Neuronal stem cell (in vitro differentiated cells): ENCODE measurements at regions not wholly inside any gene's neighbourhood (a gene's known extent, or its start where the extent isn't known, plus 50 kb on each side); places are given as distances from the start of the nearest gene placed in this dataset.

Experiments used
- DNase-seq: peaks from one replicate; pipeline ENCODE4 v3.0.0-alpha.2; 2013; ENCODE audit warnings: low spot score
- H2AFZ ChIP-seq: one replicate; pipeline ENCODE4 v1.6.1; 2013; ENCODE audit warnings: mild to moderate bottlenecking, low read length, inconsistent platforms
- H2AK5ac ChIP-seq: 2 replicates; pipeline ENCODE4 v1.6.1; 2013; ENCODE audit warnings: low read depth, mild to moderate bottlenecking, inconsistent platforms, low read length, moderate library complexity, mixed read lengths
- H2BK120ac ChIP-seq: 2 replicates; pipeline ENCODE4 v1.6.1; 2013; ENCODE audit warnings: low read depth, mild to moderate bottlenecking, inconsistent platforms, low read length, moderate library complexity, mixed read lengths
- H2BK12ac ChIP-seq: one replicate; pipeline ENCODE4 v1.6.1; 2013; ENCODE audit warnings: low read length, inconsistent platforms
- H2BK15ac ChIP-seq: 2 replicates; pipeline ENCODE4 v1.6.1; 2013; ENCODE audit warnings: mild to moderate bottlenecking, low read length, inconsistent platforms, mixed read lengths
- H2BK5ac ChIP-seq: one replicate; pipeline ENCODE4 v1.6.1; 2013; ENCODE audit warnings: inconsistent platforms, mild to moderate bottlenecking, low read length, moderate library complexity
- H3K14ac ChIP-seq: one replicate; pipeline ENCODE4 v1.6.1; 2013; ENCODE audit warnings: low read length, inconsistent platforms
- H3K18ac ChIP-seq: 2 replicates; pipeline ENCODE4 v1.6.1; 2013; ENCODE audit warnings: low read length, inconsistent platforms
- H3K23ac ChIP-seq: 2 replicates; pipeline ENCODE4 v1.6.1; 2013; ENCODE audit warnings: low read depth, mild to moderate bottlenecking, mixed read lengths, low read length, inconsistent platforms; ENCODE audit not compliant: poor library complexity
- H3K27ac ChIP-seq: replicated peaks from 3 replicates; pipeline ENCODE4 v1.5.1; 2013; ENCODE audit warnings: low read length, inconsistent platforms
- H3K27me3 ChIP-seq, 3 experiments: 2 replicates each; pipeline ENCODE4 v1.6.1; 2013; ENCODE audit warnings: low read length in 3 of 3, mild to moderate bottlenecking in 2 of 3, inconsistent platforms in 1 of 3, low read depth in 1 of 3, mixed read lengths in 1 of 3, moderate library complexity in 1 of 3; ENCODE audit not compliant: control insufficient read depth in 3 of 3, insufficient read depth in 3 of 3
- H3K36me3 ChIP-seq, 2 donors: replicated peaks in 1 of 2; 2 replicates each; pipeline ENCODE4 v1.6.1; 2013; ENCODE audit warnings: low read length in 2 of 2; ENCODE audit not compliant: control insufficient read depth in 2 of 2, insufficient read depth in 2 of 2
- H3K4ac ChIP-seq: 2 replicates; pipeline ENCODE4 v1.6.1; 2013; ENCODE audit warnings: inconsistent platforms, mild to moderate bottlenecking, low read length, moderate library complexity
- H3K4me1 ChIP-seq, 2 donors: 1 replicate in 1 of 2; 2 replicates in 1 of 2; pipeline ENCODE4 v1.6.1; 2013; ENCODE audit warnings: low read length in 2 of 2, low read depth in 1 of 2; ENCODE audit not compliant: control insufficient read depth in 2 of 2, insufficient read depth in 1 of 2
- H3K4me2 ChIP-seq: one replicate; pipeline ENCODE4 v1.6.1; 2013; ENCODE audit warnings: mild to moderate bottlenecking, low read length, inconsistent platforms; ENCODE audit not compliant: insufficient read depth, poor library complexity, severe bottlenecking
- H3K4me3 ChIP-seq, 2 donors: 2 replicates each; pipeline ENCODE4 v1.5.1; 2013; ENCODE audit warnings: low read length in 2 of 2, mild to moderate bottlenecking in 2 of 2, inconsistent platforms in 1 of 2, moderate library complexity in 1 of 2
- H3K79me1 ChIP-seq: one replicate; pipeline ENCODE4 v1.6.1; 2013; ENCODE audit warnings: low read depth, mild to moderate bottlenecking, inconsistent platforms, low read length, moderate library complexity
- H3K9ac ChIP-seq: one replicate; pipeline ENCODE4 v1.6.1; 2013; ENCODE audit warnings: mild to moderate bottlenecking, low read depth, low read length, inconsistent platforms; ENCODE audit not compliant: poor library complexity
- H3K9me3 ChIP-seq, 2 donors: replicated peaks in 1 of 2; 2 replicates each; pipeline versions ENCODE3 to v1.6.1; 2013; ENCODE audit warnings: low read length in 2 of 2, mild to moderate bottlenecking in 2 of 2, inconsistent platforms in 1 of 2, low read depth in 1 of 2, mixed read lengths in 1 of 2, moderate library complexity in 1 of 2; ENCODE audit not compliant: control insufficient read depth in 2 of 2, insufficient read depth in 1 of 2
- H4K8ac ChIP-seq: one replicate; pipeline ENCODE4 v1.6.1; 2013; ENCODE audit warnings: low read depth, mild to moderate bottlenecking, inconsistent platforms, low read length, moderate library complexity
- H4K91ac ChIP-seq: one replicate; pipeline ENCODE4 v1.6.1; 2013; ENCODE audit warnings: low read length, low read depth, mild to moderate bottlenecking, inconsistent platforms; ENCODE audit not compliant: poor library complexity
- WGBS, 2 donors: extraction: QIAGEN DNeasy Blood & Tissue Kit; methylation state at CpG; one replicate each; pipeline ENCODE4 v1.1.7; 2013; ENCODE audit warnings: missing lambda C conversion rate in 2 of 2, mixed read lengths in 1 of 2; ENCODE audit not compliant: insufficient read length in 2 of 2, insufficient replicate concordance in 1 of 2; ENCODE audit errors: extremely low coverage in 2 of 2; 5-methylcytosine and 5-hydroxymethylcytosine counted together

DNA sequence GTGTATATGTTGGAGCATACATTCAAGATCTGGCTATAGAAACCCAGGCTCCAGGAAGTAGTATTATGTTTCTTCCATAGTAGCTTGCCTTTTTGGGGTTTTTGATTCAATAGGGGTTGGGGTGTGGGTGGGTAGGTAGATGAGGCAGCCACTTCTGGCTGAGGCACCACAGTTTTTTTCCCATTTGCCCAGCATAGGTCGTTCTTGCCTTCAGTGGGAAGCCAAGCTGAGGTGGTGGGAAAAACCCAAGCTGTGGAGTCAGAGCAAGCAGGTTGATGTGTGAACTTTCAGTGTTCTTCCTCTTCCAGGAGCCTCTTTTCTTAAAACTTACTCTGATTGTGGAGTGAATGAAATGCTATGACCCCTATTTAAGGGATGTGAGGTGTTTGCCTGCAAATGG, 67.0 kb upstream of the RPS6KA3 start:
- H3K9ac ChIP-seq = no peak overlapping the region
- WGBS, 2 donors = no CpG with 5 or more reads among the region's 1 CpG
- H2BK120ac ChIP-seq = no peak overlapping the region
- H2AK5ac ChIP-seq = no peak overlapping the region
- no peak overlapping the region for H3K18ac ChIP-seq
- no peak overlapping the region for H2AFZ ChIP-seq
- H3K36me3 ChIP-seq = no peaks in the 10 kb centered on the region
- H4K8ac ChIP-seq = no peak overlapping the region
- no peak overlapping the region for H2BK12ac ChIP-seq
- peaks cover 0 to 7% (median 0%) of the 10 kb centered on the region in 3 experiments for H3K27me3 ChIP-seq
- H4K91ac ChIP-seq = no peak overlapping the region
- H3K4me2 ChIP-seq = no peak overlapping the region
- no peak overlapping the region for H2BK15ac ChIP-seq
- no peak overlapping the region for H3K23ac ChIP-seq
- H3K14ac ChIP-seq = no peak overlapping the region
- H3K9me3 ChIP-seq = no peaks in the 10 kb centered on the region
- H3K4me1 ChIP-seq = no peaks in the 10 kb centered on the region
- no peak overlapping the region for H3K4ac ChIP-seq
- no peak overlapping the region for H3K4me3 ChIP-seq
- no peak overlapping the region for H2BK5ac ChIP-seq
- H3K79me1 ChIP-seq = no peaks in the 10 kb centered on the region
- no peak for DNase-seq
- H3K27ac ChIP-seq = no peak overlapping the region

- Histone ChIP-seq H3K4ac (no peak overlapping the region), H3K23ac (no peak overlapping the region), H3K18ac (no peak overlapping the region), H3K36me3 (no peaks in the 10 kb centered on the region), H3K9me3 (no peaks in the 10 kb centered on the region), H2BK120ac (no peak overlapping the region), H3K27ac (no peak overlapping the region), H2AFZ (no peak overlapping the region), H3K9ac (no peak overlapping the region), H2BK12ac (no peak overlapping the region), H3K4me1 (no peaks in the 10 kb centered on the region), H4K8ac (no peak overlapping the region), H2BK15ac (no peak overlapping the region), H4K91ac (no peak overlapping the region), H3K4me3 (no peak overlapping the region), H3K27me3 (peaks cover 0 to 7% (median 0%) of the 10 kb centered on the region in 3 experiments), H3K79me1 (no peaks in the 10 kb centered on the region), H2AK5ac (no peak overlapping the region), H3K4me2 (no peak overlapping the region), H2BK5ac (no peak overlapping the region), H3K14ac (no peak overlapping the region)
- no CpG with 5 or more reads among the region's 2 CpGs for WGBS, 2 donors
- no peak for DNase-seq
Observed at GRCh38 chrX:20330545-20330944, 63.8 kb upstream of the RPS6KA3 start.

DNA sequence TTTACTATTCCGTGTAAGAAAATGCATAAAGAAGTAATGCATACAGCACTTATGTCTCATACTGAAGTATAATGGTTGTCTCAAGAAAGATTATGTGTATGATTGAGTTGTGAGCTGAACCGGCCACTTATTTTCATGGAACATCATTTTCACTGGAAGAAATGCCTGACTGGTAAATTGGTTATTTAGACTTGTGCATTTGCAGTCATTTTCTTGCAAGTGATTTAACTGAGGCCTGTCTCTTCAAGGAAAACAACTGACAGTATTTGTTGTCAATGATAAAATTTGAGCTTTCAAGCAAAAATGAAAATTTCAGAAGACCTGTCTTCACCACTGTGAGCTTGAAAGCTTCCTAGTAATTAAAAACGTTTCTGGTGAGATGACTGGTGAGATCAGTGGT, 62.7 kb upstream of the RPS6KA3 start:
- no peak overlapping the region for H3K23ac ChIP-seq
- no peak for DNase-seq
- H3K9ac ChIP-seq = no peak overlapping the region

DNA sequence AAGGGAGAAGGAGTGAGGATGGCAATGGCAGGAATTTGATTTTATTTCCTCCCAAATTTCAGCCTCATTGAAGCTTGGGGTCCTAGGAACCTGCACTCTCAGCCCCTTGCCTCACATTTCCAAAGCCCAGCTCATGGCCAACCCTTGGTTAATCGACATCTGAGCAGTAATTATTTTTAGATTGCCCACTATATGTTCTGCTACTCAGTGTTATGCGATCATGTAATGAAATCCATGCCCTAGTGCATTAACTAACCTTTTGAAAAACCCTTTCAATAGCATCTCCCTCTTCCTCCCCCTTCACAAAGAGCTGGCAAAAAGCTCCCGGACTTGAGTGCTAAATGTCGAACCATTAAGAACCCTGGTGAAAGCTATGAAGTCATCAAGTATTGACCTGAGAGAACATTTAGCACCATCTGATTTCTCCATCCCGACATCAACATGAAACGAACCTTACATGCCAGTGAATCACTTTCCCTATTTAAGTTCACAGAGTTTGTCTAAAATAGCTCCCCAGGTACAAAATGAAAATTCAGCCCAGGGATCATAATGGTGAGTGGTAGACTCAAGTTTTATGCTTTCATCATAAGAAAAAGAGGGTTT, 59.2 kb upstream of the RPS6KA3 start:
- WGBS, 2 donors = no CpG with 5 or more reads among the region's 6 CpGs
- Histone ChIP-seq H4K8ac (no peak overlapping the region), H3K4ac (no peak overlapping the region), H4K91ac (no peak overlapping the region), H3K18ac (no peak overlapping the region), H3K14ac (no peak overlapping the region), H3K4me3 (no peak overlapping the region), H2BK12ac (no peak overlapping the region), H3K9ac (no peak overlapping the region), H3K4me2 (no peak overlapping the region), H3K36me3 (no peaks in the 10 kb centered on the region), H2AK5ac (no peak overlapping the region), H2BK120ac (no peak overlapping the region), H3K79me1 (no peaks in the 10 kb centered on the region), H3K9me3 (no peaks in the 10 kb centered on the region), H2BK15ac (no peak overlapping the region), H3K27ac (no peak overlapping the region), H2AFZ (no peak overlapping the region), H3K27me3 (peaks cover 0 to 8% (median 0%) of the 10 kb centered on the region in 3 experiments), H2BK5ac (no peak overlapping the region), H3K4me1 (no peaks in the 10 kb centered on the region), H3K23ac (no peak overlapping the region)
- DNase-seq = no peak

More for the DNA sequence above, 62.7 kb upstream of the RPS6KA3 start:
- Histone ChIP-seq H3K9me3 (no peaks in the 10 kb centered on the region), H3K18ac (no peak overlapping the region), H3K4ac (no peak overlapping the region), H2BK15ac (no peak overlapping the region), H2AK5ac (no peak overlapping the region), H2BK120ac (no peak overlapping the region), H3K4me3 (no peak overlapping the region), H4K8ac (no peak overlapping the region), H3K79me1 (no peaks in the 10 kb centered on the region), H4K91ac (no peak overlapping the region), H2BK12ac (no peak overlapping the region), H2BK5ac (no peak overlapping the region), H2AFZ (no peak overlapping the region), H3K4me1 (no peaks in the 10 kb centered on the region), H3K14ac (no peak overlapping the region), H3K4me2 (no peak overlapping the region), H3K27me3 (peaks cover 0 to 7% (median 0%) of the 10 kb centered on the region in 3 experiments), H3K27ac (no peak overlapping the region), H3K36me3 (no peaks in the 10 kb centered on the region)
- no CpG with 5 or more reads among the region's 3 CpGs for WGBS, 2 donors
